HG03139 (cell line): ENCODE measurements at regions not wholly inside any gene's neighbourhood (a gene's known extent, or its start where the extent isn't known, plus 50 kb on each side); places are given as distances from the start of the nearest gene placed in this dataset.
"Not testable (repeated sequence)": the region's sequence is repeated elsewhere in the genome, so short reads cannot be mapped to it uniquely, and the experiment has no call there.

Experiments
- ATAC-seq: cut with Tn5 transposase; IDR thresholded peaks from one replicate; pipeline ENCODE4 v1.9.1; 2021; ENCODE audit not compliant: unreplicated experiment

- ATAC-seq: no peak
These were observed 126.0 kb upstream of the ERCC4 start for GRCh38 chr16:13793841-13794409.

DNA sequence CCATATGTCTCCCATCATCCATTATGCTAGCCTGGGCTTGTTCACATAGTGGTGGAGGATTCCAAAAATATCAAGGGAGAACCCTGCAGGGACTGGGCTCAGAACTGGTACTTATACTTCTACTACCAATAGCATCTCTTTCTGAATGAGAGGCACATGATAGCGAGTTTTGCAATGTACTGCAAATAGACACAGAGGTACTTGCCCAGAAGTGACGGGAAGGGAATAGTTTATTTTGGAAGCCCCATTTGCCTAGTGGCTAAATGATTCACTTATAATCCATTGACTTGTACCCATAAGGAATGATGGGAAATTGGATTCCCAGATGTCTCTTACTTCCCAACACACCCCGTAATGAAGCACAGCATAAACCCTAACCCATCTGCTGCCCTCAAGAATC is 124.8 kb upstream of the ERCC4 start:
- no peak for ATAC-seq

DNA sequence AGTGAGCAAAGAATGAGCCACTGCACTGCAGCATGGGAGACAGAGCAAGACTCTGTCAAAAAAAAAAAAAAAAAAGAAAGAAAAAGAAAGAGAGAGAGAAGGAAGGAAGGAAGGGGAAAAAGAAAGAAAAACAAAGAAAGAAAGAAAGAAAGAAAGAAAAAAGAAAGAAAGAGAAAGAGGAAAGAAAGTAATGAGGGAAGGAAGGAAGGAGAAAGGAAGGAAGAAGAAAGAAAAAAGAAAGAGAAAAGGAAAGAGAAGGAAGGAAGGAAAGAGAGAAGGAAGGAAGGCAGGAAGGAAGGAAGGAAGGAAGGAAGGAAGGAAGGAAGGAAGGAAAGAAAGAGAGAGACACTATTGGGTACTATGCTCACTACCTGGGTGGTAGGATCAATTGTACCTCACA is 122.2 kb upstream of the ERCC4 start:
- no peak for ATAC-seq

DNA sequence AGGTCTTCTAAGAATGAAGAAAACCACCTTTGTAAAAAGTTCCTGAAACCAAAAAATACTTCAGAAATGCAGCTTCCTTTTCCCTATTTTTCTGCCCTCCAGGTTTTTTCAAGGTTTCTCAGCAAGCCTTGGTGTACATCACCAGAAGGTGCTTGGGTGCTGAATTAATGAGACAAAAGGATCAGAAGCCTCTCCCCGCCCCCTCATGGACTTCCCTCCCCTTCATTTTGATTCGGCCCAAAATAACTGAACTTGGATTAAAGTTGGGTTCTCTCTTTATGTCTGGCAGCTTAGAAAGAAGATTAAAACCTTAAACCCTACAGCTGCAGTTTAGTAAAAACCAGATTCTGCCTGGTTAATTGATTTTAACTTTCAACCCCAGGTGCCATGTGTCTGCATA is 121.7 kb upstream of the ERCC4 start:
- no peak for ATAC-seq

DNA sequence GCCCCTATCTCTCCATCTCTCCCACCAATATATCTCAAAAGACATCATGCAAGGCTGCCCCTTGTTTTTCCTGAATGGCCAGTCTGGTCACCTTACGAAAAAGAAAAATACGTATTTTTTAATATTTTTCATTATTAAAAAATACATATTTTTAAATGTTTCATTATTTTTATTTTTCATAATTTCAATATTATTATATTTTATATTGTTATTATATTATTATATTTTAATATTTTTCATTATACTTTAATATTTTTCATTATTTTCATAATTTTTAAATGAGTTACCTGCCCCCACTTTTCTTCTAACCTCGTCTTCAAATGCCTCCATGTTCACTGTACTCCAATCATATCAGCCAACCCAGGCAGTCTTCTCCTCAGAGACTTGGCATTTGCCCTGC is 116.0 kb upstream of the ERCC4 start:
- ATAC-seq: no peak

GRCh38 chr16:13805951-13806350 is 114.0 kb upstream of the ERCC4 start:
- ATAC-seq: no peak

DNA sequence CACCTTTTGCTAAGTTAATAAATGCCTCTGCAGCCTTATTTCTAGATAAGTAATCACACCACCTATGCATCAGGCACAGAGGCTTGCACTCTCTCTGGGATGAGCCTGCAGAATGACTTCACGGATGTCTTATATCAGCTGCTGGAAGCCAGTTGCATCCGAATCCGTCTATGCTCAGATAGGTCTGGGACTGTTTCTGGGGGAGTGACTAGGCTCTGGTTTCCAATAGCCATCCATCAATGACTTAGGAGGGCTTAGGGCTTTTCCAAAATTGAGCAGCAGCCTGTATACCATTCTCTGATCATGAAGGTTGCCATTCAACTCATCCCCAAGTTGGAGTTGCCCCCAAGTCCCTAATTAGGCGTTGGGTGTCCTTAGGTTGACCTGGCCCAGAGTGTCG is 113.3 kb upstream of the ERCC4 start:
- no peak for ATAC-seq

DNA sequence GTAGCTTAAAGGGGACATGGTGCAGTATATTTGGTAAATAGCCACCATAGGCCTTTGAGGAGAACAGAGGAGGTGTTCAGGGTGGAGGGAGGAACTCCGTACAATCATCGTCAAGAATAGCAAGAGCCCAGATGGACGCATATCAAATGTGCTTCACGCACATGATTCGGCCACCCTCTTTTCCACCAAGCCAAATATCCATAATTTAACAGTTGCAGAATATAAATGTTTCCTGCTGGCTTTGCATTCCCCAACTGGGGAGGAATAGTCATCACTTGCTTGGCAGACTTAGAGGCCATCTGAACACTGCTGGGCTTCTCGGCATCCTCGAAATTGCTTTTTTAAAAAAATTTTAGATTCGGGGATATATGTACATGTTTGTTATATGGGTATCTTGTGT is 111.9 kb upstream of the ERCC4 start:
- no peak for ATAC-seq

GRCh38 chr16:13809765-13810164 is 110.2 kb upstream of the ERCC4 start:
- ATAC-seq: no peak

DNA sequence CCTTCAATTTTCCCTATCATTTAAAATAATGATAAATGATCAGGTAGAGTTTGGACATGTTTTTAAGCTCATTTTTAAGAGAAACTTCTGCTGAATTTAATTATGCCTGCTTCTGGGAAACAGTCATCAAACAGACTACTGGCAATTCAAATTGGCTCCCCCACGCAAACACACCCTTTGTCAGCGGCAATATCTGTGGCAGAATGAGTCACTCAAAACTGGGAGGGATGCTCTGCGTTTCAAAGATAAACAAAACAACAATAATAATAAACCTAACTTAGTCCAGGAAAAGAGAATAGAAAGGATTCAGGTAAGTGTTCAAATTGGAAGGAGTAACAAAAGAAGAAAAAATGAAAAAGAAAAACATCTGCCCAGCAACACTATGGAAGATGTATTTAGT is 108.1 kb upstream of the ERCC4 start:
- no peak for ATAC-seq

DNA sequence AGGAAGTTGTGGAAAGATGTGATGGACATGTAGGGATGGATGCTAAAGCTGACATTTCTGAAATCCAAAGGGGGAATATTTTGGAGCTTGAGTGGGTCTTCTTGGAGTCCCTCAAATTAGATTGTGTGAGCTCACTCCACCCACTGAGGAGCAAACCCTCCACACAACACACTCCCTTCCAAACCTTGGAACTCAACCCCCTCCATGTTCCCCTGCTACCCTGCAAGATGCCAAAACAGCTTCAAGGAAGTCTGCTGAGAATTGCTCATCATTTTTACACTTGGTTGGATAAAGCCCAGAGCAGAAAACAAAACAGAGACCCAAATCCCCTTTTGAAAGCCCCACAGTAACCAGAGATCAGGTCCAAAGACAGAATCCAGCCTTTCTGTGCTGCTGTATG is 103.3 kb upstream of the ERCC4 start:
- no peak for ATAC-seq

DNA sequence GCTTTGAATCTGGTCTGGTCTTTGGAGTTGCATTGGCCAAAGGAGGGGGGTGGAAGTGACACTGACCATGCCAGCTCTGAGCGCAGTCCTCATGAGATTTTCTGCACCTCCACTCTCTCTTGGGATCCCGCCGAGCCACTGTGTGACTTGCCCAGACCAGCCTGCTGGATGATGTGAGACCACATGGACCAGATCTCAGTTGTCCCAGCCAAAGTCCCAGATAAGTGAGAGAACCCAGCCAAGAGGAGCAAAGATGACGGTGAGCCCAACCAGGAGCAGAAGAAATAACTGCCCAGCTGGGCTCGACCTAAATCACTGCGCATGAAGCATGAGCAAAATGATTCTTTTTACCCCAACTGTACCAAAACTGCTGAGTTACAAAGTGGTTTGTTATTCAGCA is 96.5 kb upstream of the ERCC4 start:
- no peak for ATAC-seq

DNA sequence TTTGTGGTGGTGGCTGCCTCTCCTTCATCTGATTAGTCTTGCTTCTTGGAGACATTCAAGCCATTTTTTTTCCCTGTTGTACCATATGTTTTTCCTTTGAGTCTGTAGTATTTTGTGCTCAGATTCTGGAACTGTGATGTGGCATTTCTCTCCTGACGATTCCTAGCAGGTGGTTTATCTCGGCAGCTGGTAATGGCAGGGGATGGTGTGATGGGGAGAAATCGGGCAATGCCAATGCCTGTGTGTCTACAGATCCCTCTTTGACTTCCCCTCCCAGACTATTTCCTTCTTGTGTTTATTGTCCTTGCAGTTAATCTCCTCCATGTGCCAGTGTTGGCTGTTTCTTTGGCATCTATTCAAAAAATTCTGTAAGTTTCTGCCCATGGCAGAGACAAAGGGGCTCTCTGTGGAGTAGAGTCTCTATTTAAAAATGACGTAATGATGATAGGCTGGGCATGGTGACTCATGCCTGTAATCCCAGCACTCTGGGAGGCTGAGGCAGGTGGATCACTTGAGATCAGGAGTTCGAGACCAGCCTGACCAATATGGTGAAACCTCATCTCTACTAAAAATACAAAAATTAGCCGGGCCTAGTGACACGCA is 90.2 kb upstream of the ERCC4 start:
- no peak for ATAC-seq

DNA sequence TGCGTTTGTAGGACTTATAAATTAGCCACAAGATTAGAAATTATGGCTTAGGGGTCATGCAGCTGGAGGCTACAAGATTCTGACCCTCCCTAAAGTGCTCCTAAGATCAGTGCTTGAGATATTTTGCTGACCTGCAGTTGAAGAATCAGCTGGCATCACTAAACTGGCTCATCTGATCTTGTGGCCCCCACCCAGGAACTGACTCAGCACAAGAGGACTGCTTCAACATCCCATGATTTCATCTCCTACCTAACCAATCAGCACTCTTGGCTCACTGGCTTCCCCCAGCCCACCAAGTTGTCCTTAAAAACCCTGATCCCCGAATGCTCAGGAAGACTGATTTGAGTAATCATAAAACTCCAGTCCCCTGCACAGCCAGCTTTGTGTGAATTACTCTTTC is 86.4 kb upstream of the ERCC4 start:
- ATAC-seq: no peak

DNA sequence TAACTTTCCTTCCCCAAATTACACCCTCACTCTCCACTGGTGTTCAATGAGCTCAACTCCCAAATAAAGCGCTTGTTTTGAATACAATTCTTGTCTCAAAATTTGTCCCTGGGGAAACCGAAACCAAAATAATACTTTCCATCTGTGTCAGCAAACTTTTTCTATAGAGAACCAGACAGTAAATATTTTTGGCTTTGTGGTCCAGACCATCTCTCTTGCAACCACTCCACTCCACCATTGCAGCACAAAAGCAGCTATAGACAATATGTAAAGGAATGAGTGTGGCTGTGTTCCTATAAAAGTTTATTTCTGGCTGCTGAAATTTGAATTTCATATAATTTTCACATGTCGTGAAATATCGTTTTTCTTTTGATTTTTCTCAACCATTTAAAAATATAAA is 84.6 kb upstream of the ERCC4 start:
- ATAC-seq: no peak

- no peak for ATAC-seq
These were observed 83.8 kb upstream of the ERCC4 start for GRCh38 chr16:13835935-13836730.

DNA sequence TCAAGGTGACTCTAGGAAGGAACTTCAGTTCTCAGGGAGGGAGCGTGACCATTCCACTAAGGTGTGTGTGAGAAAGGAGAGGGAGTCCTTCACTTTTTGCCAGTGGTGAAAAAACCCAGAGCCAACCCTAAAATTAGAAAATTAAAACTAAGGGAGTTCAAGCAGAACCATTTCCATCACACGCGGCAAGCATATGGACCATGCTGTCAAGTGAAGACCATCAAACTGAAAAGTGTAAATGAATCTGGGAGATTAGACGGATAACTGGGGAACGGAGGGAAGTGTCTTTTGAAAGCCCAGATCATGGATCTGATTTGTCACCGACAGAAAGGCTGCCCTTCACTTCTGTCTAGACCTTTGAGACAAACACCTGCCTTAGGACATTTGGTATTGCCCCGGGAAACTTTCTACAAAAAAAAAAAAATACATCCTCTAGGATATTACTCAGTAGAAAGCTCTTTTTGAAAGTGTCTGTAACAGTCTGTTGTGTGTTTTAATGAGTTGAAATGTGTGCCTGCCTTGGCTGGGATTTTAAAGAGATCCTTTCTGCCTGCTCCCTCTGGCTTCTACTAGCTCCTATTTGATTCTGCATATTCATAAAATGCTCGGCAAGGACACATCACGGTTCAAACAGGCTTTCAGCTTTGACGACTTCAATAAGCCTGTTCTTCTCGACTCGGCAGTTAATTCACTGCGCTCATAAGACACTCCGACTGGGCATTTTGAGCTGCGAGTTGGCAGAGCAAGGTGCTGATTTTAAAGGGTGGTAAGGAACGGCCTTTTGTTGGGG is 81.4 kb upstream of the ERCC4 start:
- no peak for ATAC-seq

DNA sequence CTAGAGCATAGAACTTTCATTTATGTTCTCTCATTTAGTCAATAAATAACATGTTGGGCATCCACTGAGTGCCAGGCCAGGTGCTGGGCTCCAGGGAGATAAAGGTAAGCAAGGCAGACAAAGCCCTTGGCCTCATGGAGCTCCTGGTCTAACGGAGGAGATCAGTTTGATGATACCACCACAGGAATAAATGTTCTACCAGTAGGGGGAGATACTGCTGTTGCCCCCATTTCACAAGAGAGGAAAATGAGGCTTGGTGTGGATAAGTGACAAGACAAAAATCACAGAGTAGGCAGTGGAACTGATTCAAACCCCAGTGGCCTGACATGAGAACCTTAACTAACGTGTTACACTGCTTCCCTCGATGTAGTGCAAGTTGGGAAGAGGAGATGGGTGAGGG is 80.4 kb upstream of the ERCC4 start:
- no peak for ATAC-seq

GRCh38 chr16:13845232-13845631 is 74.7 kb upstream of the ERCC4 start:
- ATAC-seq: no peak

DNA sequence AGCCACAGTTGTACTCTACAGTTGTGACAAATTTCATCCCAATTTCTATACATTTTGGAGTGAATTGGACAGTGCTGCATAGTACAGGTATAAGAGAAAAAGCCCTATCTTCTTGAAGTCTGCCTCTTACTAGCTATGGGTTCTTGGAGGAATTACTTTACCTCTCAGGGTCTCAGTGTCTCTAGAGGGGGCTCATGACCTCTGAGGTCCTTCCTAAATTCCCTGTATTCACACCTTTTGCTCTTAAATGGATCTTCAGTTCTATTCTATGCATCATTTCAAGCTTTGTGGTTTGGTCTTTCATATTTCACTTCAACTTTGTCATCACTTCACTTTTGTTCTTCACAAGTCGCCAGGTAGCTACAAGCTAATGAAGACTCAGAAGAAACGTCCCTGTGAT is 71.2 kb upstream of the ERCC4 start:
- ATAC-seq: no peak

DNA sequence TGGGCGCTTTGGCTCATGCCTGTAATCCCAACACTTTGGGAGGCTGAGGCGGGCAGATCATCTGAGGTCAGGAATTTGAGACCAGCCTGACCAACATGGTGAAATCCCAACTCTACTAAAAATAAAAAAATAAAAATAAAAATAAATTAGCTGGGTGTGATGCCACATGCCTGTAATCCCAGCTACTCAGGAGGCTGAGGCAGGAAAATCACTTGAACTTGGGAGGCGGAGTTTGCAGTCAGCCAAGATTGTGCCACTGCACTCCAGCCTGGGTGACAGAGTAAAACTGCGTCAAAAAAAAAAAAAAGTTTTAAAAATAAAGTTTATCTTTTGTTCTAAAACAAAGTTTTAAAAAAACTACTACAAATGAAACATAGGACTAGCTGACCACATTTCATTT is 69.8 kb upstream of the ERCC4 start:
- ATAC-seq: not testable (repeated sequence)

- no peak for ATAC-seq
These were observed 67.1 kb upstream of the ERCC4 start for GRCh38 chr16:13852827-13853226.
